Stomach smooth muscle (tissue), 2 donors: ENCODE measurements at regions not wholly inside any gene's neighbourhood (a gene's known extent, or its start where the extent isn't known, plus 50 kb on each side); places are given as distances from the start of the nearest gene placed in this dataset.

Experiments used
- H3K27ac ChIP-seq: one replicate; pipeline ENCODE4 v1.7.0; 2013; ENCODE audit warnings: mild to moderate bottlenecking, low read length, inconsistent platforms
- H3K27me3 ChIP-seq, 2 donors: one replicate each; pipeline ENCODE4 v1.7.0; 2013; ENCODE audit warnings: low read length in 2 of 2; ENCODE audit not compliant: insufficient read depth in 2 of 2, control insufficient read depth in 1 of 2
- H3K36me3 ChIP-seq, 2 donors: one replicate each; pipeline ENCODE4 v1.7.0; 2013; ENCODE audit warnings: low read length in 2 of 2; ENCODE audit not compliant: control insufficient read depth in 2 of 2, insufficient read depth in 2 of 2
- H3K4me1 ChIP-seq: one replicate; pipeline ENCODE4 v1.7.0; 2013; ENCODE audit warnings: low read length; ENCODE audit not compliant: control insufficient read depth, insufficient read depth
- H3K4me3 ChIP-seq, 2 donors: one replicate each; pipeline ENCODE4 v1.7.0; 2013; ENCODE audit warnings: low read length in 2 of 2
- H3K9ac ChIP-seq, 2 donors: one replicate each; pipeline ENCODE4 v1.7.0; 2013; ENCODE audit warnings: low read length in 2 of 2, mild to moderate bottlenecking in 1 of 2
- H3K9me3 ChIP-seq, 2 donors: one replicate each; pipeline ENCODE4 v1.7.0; 2013; ENCODE audit warnings: low read length in 2 of 2; ENCODE audit not compliant: control insufficient read depth in 2 of 2
- donor health status: healthy.
- donor health status: Pancreatic carcinoma.

GRCh38 chr17:73863761-73864535, 219.7 kb upstream of the SDK2 start:
- Histone ChIP-seq H3K9ac (no peak overlapping the region), H3K27ac (no peak overlapping the region), H3K27me3 (peaks cover 0 to 3% of the 10 kb centered on the region in 2 donors), H3K36me3 (no peaks in the 10 kb centered on the region), H3K4me3 (no peak overlapping the region), H3K4me1 (no peaks in the 10 kb centered on the region), H3K9me3 (no peaks in the 10 kb centered on the region)

- Histone ChIP-seq H3K9me3 (no peaks in the 10 kb centered on the region), H3K9ac (no peak overlapping the region), H3K27ac (no peak overlapping the region), H3K27me3 (peaks cover 0 to 4% of the 10 kb centered on the region in 2 donors), H3K36me3 (no peaks in the 10 kb centered on the region), H3K4me1 (no peaks in the 10 kb centered on the region), H3K4me3 (no peak overlapping the region)
These were observed 221.6 kb upstream of the SDK2 start for GRCh38 chr17:73865831-73866230.

DNA sequence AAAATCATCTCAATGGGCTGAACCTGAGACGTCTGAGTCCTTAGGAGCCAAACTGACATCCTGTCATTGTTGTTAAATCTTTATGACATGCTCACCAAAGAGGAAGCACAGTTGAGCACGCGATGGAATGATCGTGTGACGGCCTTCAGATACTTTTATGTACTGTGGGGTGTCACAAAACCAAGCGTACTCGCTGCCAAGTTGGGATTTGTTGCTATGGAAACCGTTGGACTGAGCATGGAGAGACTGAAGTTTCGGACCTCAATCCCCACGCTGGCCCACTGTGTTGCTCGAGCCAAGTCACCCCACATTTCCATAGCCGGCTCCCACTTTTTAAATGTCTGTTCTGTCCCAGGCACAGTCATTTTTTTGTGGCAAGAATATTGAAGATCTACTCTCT, 222.8 kb upstream of the SDK2 start:
- Histone ChIP-seq H3K9me3 (no peaks in the 10 kb centered on the region), H3K4me3 (no peak overlapping the region), H3K36me3 (no peaks in the 10 kb centered on the region), H3K9ac (no peak overlapping the region), H3K27ac (no peak overlapping the region), H3K27me3 (peaks cover 2 to 9% of the 10 kb centered on the region in 2 donors), H3K4me1 (no peaks in the 10 kb centered on the region)

GRCh38 chr17:73870068-73870467, 225.8 kb upstream of the SDK2 start:
- Histone ChIP-seq H3K27me3 (peaks cover 2 to 9% of the 10 kb centered on the region in 2 donors), H3K4me3 (no peak overlapping the region), H3K9me3 (no peaks in the 10 kb centered on the region), H3K9ac (no peak overlapping the region), H3K36me3 (no peaks in the 10 kb centered on the region), H3K27ac (no peak overlapping the region), H3K4me1 (no peaks in the 10 kb centered on the region)

- Histone ChIP-seq H3K36me3 (no peaks in the 10 kb centered on the region), H3K4me1 (no peaks in the 10 kb centered on the region), H3K9me3 (no peaks in the 10 kb centered on the region), H3K4me3 (no peak overlapping the region), H3K27me3 (peaks cover 2 to 9% of the 10 kb centered on the region in 2 donors), H3K27ac (no peak overlapping the region), H3K9ac (no peak overlapping the region)
These were observed 226.2 kb upstream of the SDK2 start for GRCh38 chr17:73870473-73870872.

- Histone ChIP-seq H3K9ac (no peak overlapping the region), H3K4me1 (no peaks in the 10 kb centered on the region), H3K4me3 (no peak overlapping the region), H3K27ac (no peak overlapping the region), H3K27me3 (peaks cover 2 to 9% of the 10 kb centered on the region in 2 donors), H3K36me3 (no peaks in the 10 kb centered on the region), H3K9me3 (no peaks in the 10 kb centered on the region)
These were observed 228.6 kb upstream of the SDK2 start for GRCh38 chr17:73872816-73873215.

DNA sequence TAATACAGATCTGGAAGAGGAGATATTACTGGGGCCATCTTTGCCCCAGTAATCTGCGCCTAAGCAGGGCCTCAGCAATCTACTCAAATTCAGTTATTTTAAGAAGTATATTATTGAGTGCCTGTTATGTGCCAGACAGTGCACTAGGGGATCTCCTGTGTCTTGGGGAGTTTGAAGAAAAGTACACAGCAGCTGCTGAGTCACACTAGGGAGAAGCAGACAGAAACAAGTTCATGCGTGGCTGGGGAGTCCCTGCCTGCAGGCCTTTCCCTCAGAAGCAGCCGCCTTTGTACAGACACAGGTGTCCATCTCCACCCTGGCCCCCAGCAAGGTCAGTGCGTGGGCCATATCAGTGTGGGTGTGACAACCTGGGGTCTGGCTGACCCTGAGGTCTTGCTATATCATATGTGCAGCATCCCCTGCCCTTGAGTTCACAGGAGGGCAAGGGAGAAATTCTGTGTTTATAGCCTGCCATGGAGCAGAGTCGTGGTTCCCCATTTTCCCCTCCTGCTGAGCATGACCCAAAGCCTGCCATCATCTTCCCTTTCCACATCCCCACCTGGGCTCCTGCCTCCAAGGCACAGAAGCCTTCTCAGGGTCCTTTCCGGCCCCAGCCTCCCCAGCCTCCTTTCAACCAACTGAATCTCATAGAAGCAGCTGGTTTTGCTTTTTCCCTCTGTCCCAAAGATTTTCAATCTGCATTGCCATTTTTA, 229.9 kb upstream of the SDK2 start:
- Histone ChIP-seq H3K9me3 (no peaks in the 10 kb centered on the region), H3K4me1 (no peaks in the 10 kb centered on the region), H3K4me3 (no peak overlapping the region), H3K9ac (no peak overlapping the region), H3K36me3 (no peaks in the 10 kb centered on the region), H3K27me3 (peaks cover 2 to 6% of the 10 kb centered on the region in 2 donors), H3K27ac (no peak overlapping the region)

GRCh38 chr17:73875346-73875745, 231.1 kb upstream of the SDK2 start:
- H3K9ac ChIP-seq: no peak overlapping the region
- H3K36me3 ChIP-seq: no peaks in the 10 kb centered on the region
- no peak overlapping the region for H3K4me3 ChIP-seq
- H3K27ac ChIP-seq: no peak overlapping the region
- peaks cover 2 to 6% of the 10 kb centered on the region in 2 donors for H3K27me3 ChIP-seq
- no peaks in the 10 kb centered on the region for H3K4me1 ChIP-seq
- no peaks in the 10 kb centered on the region for H3K9me3 ChIP-seq

- Histone ChIP-seq H3K27me3 (no peaks in the 10 kb centered on the region), H3K4me1 (no peaks in the 10 kb centered on the region), H3K4me3 (no peak overlapping the region), H3K27ac (no peak overlapping the region), H3K36me3 (no peaks in the 10 kb centered on the region), H3K9me3 (no peaks in the 10 kb centered on the region), H3K9ac (no peak overlapping the region)
These were observed 233.7 kb upstream of the SDK2 start for GRCh38 chr17:73877962-73878361.

DNA sequence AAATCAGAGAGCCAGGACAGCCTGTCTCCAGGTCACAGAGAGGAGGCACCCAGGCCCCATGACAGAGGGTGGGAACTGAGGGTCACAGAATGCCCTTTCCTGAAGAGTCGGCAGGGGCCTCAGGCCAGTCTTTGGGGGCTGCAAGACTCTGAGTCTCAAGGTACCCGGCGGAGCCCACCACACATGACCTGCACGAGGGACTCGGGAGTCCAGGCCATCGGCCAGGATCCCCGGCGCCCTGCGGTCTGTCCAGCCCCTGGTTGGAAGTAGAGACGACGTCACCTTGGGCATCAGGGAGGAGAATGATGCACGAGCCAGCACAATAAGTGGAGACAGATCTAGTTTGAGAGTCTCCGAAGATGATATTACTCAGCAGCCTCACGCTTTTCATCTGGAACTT, 234.7 kb upstream of the SDK2 start:
- Histone ChIP-seq H3K9me3 (no peaks in the 10 kb centered on the region), H3K36me3 (no peaks in the 10 kb centered on the region), H3K27me3 (no peaks in the 10 kb centered on the region), H3K27ac (no peak overlapping the region), H3K4me1 (no peaks in the 10 kb centered on the region), H3K9ac (no peak overlapping the region), H3K4me3 (no peak overlapping the region)

- H3K4me1 ChIP-seq: no peaks in the 10 kb centered on the region
- no peak overlapping the region for H3K27ac ChIP-seq
- no peak overlapping the region for H3K9ac ChIP-seq
- H3K4me3 ChIP-seq: no peak overlapping the region
- no peaks in the 10 kb centered on the region for H3K9me3 ChIP-seq
- H3K27me3 ChIP-seq: peaks cover 0 to 3% of the 10 kb centered on the region in 2 donors
- no peaks in the 10 kb centered on the region for H3K36me3 ChIP-seq
These were observed 235.7 kb upstream of the SDK2 start for GRCh38 chr17:73879987-73880386.
